Calu3 (cell line): ENCODE measurements at regions not wholly inside any gene's neighbourhood (a gene's known extent, or its start where the extent isn't known, plus 50 kb on each side); places are given as distances from the start of the nearest gene placed in this dataset.

Experiments
- BruUV-seq: library from RNA; stranded (reverse); fragments of 400-500 nt; replicated peaks from 2 replicates; lab custom pipeline; 2021; lab: Mats Ljungman, UMichigan
- CTCF ChIA-PET: fragments of 300-600 bp; sonication (Branson Sonifier 250); formaldehyde crosslinking; loops from one replicate; lab custom pipeline; 2022; ENCODE audit warnings: antibody characterized with exemption; lab: Charles Lee
- DNase-seq: peaks from one replicate; pipeline ENCODE4 v3.0.0; 2022
- H3K27ac Mint-ChIP-seq: one replicate; pipeline ENCODE4 v1.8.0; 2022; ENCODE audit warnings: mixed read lengths; ENCODE audit not compliant: unreplicated experiment
- H3K27me3 Mint-ChIP-seq: one replicate; pipeline ENCODE4 v1.8.0; 2022; ENCODE audit warnings: mixed read lengths; ENCODE audit not compliant: unreplicated experiment
- H3K36me3 Mint-ChIP-seq: one replicate; pipeline ENCODE4 v1.8.0; 2022; ENCODE audit warnings: mild to moderate bottlenecking, moderate library complexity, mixed read lengths; ENCODE audit not compliant: insufficient read depth, unreplicated experiment
- H3K4me1 Mint-ChIP-seq: one replicate; pipeline ENCODE4 v1.8.0; 2022; ENCODE audit warnings: mild to moderate bottlenecking, low read depth, mixed read lengths; ENCODE audit not compliant: unreplicated experiment
- H3K4me3 Mint-ChIP-seq: one replicate; pipeline ENCODE4 v1.8.0; 2022; ENCODE audit warnings: mild to moderate bottlenecking, low read depth, moderate library complexity, mixed read lengths; ENCODE audit not compliant: unreplicated experiment
- H3K9me3 Mint-ChIP-seq: one replicate; pipeline ENCODE4 v1.8.0; 2022; ENCODE audit warnings: low read depth, mixed read lengths; ENCODE audit not compliant: unreplicated experiment
- CTCF ChIP-seq: fragments of 200-600 bp; IDR thresholded peaks from one replicate; pipeline ENCODE4 v1.8.0; 2022; ENCODE audit warnings: antibody characterized with exemption; ENCODE audit not compliant: unreplicated experiment
- intact Hi-C: fragments of 100-400 bp; cut with micrococcal nuclease; formaldehyde crosslinking; loops from one replicate; pipeline ENCODE4 v1.10.0; 2022; ENCODE audit not compliant: unreplicated experiment

GRCh38 chr4:169909479-169909878 is 116.7 kb downstream of the MFAP3L start:
- BruUV-seq: no TSS peak
- no peaks in the 10 kb centered on the region for H3K36me3 Mint-ChIP-seq
- no peak for DNase-seq
- no peak overlapping the region for H3K4me3 Mint-ChIP-seq
- H3K27me3 Mint-ChIP-seq: no peaks in the 10 kb centered on the region
- no peak for TF ChIP-seq CTCF
- no peak overlapping the region for H3K27ac Mint-ChIP-seq
- CTCF ChIA-PET: no interaction called here
- no peaks in the 10 kb centered on the region for H3K4me1 Mint-ChIP-seq
- intact Hi-C loops: loop anchor here (10.0 kb wide), 1 partner anchor 95 kb away; no protein-coding TSS in a partner anchor
- no peaks in the 10 kb centered on the region for H3K9me3 Mint-ChIP-seq

GRCh38 chr4:169907705-169908104 is 118.5 kb downstream of the MFAP3L start:
- CTCF ChIA-PET: interaction anchor here (0.8 kb wide), 1 partner anchor 112 kb away, joined by 4 read pairs; no protein-coding TSS in a partner anchor
- H3K9me3 Mint-ChIP-seq: no peaks in the 10 kb centered on the region
- H3K4me3 Mint-ChIP-seq: no peak overlapping the region
- intact Hi-C loops: loop anchor here (10.0 kb wide), 1 partner anchor 97 kb away; no protein-coding TSS in a partner anchor
- no peak for DNase-seq
- no peaks in the 10 kb centered on the region for H3K27me3 Mint-ChIP-seq
- H3K27ac Mint-ChIP-seq: no peak overlapping the region
- H3K36me3 Mint-ChIP-seq: no peaks in the 10 kb centered on the region
- no peak for TF ChIP-seq CTCF
- H3K4me1 Mint-ChIP-seq: peaks cover 7% of the 10 kb centered on the region
- no TSS peak for BruUV-seq

GRCh38 chr4:169906821-169907220 is 119.4 kb downstream of the MFAP3L start:
- no peaks in the 10 kb centered on the region for H3K36me3 Mint-ChIP-seq
- BruUV-seq: no TSS peak
- TF ChIP-seq CTCF: no peak
- H3K4me1 Mint-ChIP-seq: peaks cover 10% of the 10 kb centered on the region
- H3K4me3 Mint-ChIP-seq: no peak overlapping the region
- H3K27ac Mint-ChIP-seq: no peak overlapping the region
- CTCF ChIA-PET: no interaction called here
- no peaks in the 10 kb centered on the region for H3K27me3 Mint-ChIP-seq
- no peak for DNase-seq
- H3K9me3 Mint-ChIP-seq: no peaks in the 10 kb centered on the region
- intact Hi-C loops: loop anchor here (10.0 kb wide), 1 partner anchor 98 kb away; no protein-coding TSS in a partner anchor

- no peak overlapping the region for H3K4me3 Mint-ChIP-seq
- no peak overlapping the region for H3K27ac Mint-ChIP-seq
- CTCF ChIA-PET: interaction anchor here (0.6 kb wide), 1 partner anchor 172 kb away, joined by 3 read pairs; no protein-coding TSS in a partner anchor
- BruUV-seq: no TSS peak
- no peak for TF ChIP-seq CTCF
- H3K4me1 Mint-ChIP-seq: peaks cover 10% of the 10 kb centered on the region
- no peaks in the 10 kb centered on the region for H3K27me3 Mint-ChIP-seq
- no peak for DNase-seq
- H3K9me3 Mint-ChIP-seq: no peaks in the 10 kb centered on the region
- intact Hi-C loops: loop anchor here (10.0 kb wide), 1 partner anchor 99 kb away; no protein-coding TSS in a partner anchor
- no peaks in the 10 kb centered on the region for H3K36me3 Mint-ChIP-seq
These were observed 120.1 kb downstream of the MFAP3L start for GRCh38 chr4:169906104-169906503.
